ENCODE measurements at regions not wholly inside any gene's neighbourhood (a gene's known extent, or its start where the extent isn't known, plus 50 kb on each side); places are given as distances from the start of the nearest gene placed in this dataset.
"Not testable (repeated sequence)": the region's sequence is repeated elsewhere in the genome, so short reads cannot be mapped to it uniquely, and the experiment has no call there.

DNA sequence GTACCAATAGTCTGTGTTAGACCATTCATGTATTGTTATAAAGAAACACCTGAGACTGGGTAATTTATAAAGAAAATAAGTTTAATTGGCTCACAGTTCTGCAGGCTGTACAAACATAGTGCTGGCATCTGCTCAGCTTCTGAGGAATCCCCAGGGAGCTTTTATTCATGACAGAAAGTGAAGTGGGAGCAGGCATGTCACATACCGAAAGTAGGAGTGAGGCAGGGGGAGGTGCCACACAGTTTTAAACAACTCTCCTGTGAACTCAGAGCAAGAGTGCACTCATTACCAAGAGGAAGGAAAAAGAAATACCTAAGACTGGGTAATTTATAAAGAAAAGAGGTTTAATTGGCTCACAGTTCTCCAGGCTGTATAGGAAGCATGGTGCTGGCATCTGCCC lies 591.2 kb downstream of the PPP4R3C start:
- no peak for DNase-seq (ENCODE audit: low spot score)

DNA sequence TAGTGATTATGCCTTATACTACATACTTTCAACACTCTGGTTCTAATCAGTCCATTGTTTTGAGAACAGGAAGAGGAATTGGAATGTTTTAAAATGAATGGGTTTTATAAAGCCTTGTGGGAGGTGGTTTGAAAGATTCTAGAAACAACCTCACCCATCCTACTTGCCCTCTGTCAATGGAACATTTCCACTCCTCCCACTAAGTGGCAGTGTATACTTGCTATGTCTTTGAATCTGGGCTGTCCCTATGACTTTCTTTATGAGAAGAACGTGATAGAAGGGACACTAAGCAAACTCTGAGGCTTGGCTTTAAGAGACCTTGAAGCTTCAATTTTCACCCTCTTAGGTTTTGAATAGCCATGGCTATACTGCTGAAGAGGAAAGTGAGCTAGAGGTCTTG lies 611.2 kb downstream of the PPP4R3C start:
- peak; percentile 27 for DNase-seq (ENCODE audit: low spot score)

DNA sequence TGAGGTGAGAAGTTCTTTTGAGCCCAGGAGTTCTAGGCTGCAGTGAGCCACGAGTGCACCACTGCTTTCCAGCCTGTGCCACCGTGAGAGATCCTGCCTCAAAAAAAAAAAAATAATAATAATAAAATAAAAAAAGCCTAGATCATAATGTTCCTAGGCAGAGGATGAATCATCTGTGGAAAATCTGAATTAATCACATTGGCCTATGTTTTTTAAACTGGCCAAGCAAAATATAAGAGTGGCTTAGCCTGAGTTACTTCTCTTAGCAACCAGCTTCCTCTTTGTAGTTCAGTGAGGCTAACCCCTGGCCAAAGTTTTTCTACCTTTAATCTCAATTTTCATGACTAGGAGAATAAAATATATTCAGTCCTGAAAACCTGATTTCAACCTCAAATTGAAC lies 614.6 kb downstream of the PPP4R3C start:
- no peak for DNase-seq (ENCODE audit: low spot score)

DNA sequence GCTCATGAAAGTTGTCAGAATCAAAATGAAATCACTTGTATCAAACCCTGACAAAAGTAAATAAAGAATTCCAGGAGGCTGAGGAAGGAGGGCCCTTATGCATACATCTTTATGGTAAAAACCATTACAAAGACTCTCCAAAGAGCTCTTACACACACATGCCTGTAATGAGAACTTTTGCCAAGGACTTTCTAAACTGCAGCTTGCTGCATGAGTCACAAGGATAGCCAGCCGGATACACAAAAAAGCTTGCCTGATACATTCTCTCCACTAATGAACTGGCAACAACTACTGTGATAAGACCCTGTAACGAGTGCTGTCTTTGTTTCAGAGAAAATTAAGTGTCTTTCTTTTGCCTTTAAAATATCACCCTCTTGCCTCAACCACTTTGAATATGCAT lies 618.1 kb downstream of the PPP4R3C start:
- no peak for DNase-seq (ENCODE audit: low spot score)

DNA sequence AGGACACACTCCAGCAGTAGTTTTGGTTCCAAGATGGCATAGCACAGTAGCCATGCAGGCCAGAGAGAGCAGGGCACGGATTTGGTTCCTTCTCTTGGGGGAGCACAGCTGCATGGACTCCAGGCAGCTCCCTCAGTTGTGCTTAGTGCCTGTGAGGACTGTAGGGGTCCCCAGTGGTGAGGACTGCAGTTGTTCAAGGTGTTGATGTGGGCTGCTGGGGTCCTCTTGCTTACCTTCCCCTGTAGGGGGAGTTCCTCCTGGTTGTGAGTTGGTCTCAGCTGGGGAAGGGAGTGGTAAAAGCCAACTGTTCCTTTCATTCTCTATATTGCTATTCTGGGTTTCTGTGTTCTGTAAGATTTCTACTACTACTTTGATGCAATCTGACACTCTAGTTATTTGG lies 606.5 kb downstream of the MAGEB5 start:
- no peak for DNase-seq (ENCODE audit: low spot score)

DNA sequence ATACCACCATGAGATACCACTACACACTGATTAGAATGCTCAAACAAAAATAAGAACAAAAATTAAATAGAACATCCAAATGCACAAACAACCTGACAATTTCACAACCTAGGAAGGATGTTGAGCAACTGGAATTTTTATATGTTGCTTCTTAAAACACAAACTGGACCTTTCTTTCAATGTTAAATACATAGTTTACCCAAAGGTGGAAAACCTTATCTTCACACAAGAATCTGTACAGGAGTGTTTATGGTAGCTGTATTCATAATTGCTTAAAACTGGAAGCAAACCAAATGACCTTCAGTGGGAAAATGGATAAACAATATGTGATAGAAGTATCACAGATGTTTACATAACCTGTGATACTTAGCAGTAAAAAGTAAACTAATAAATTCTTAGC lies 573.8 kb downstream of the MAGEB5 start:
- DNase-seq (ENCODE audit: low spot score), result no peak

DNA sequence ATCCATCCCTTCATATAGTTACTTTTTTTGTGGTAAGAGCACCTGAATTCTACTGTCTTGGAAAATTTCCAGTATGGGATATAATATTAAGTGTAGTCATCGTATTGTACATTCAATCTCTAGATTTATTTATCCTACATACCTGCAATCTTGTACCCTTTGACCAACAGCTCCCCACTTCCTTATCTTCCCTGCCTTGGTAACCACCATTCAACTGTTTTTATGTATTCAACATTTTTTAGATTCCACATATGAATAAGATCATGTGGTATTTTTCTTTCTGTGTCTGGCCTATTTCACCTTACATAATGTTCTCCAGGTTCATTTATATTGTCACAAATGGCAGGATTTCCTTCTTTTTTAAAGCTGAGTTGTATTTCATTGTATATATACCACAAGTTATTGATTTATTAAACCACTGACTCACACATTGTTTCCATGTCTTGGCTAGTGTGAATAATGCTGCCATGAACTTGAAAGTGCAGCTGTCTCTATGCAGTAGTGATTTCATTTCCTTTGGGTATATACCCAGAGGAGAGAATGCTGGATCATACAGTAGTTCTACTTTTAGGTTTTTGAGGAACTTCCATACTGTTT lies 572.5 kb downstream of the MAGEB5 start:
- DNase-seq (ENCODE audit: low spot score), result no peak

DNA sequence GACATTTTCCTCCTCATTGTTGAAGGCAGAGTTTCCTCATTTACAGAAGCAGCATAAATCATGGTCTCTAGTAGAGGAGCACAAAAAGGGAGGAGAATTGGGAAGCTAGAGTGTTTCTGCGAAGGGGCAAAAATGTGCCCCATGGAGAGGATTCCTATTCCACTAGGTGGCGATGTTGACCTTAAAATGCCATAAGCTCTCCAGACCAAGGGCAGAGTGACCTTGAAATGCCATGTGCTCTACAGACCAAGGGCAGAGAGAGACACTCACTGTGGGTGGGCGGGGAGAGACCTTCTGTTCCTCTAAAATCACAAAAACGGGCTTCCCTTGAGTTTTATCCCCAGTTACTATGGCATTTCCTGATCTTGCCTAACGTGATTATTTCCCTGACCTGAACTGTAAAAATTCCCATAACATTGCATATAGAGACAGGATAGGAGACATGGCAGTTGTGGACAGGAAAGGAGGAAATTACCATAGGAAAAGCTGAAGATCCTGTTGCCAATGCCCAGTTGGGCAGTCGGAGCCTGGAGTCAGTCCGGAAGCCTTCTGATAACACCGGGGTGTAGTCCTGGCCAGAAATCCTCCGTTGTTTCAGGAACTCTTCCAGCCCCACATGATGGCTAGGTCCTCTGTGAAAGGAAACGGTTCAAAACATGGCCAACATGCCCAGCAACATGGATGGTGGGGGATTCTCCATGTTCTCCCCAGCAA lies 567.7 kb downstream of the MAGEB5 start:
- peak; percentile 41 for DNase-seq (ENCODE audit: low spot score)

DNA sequence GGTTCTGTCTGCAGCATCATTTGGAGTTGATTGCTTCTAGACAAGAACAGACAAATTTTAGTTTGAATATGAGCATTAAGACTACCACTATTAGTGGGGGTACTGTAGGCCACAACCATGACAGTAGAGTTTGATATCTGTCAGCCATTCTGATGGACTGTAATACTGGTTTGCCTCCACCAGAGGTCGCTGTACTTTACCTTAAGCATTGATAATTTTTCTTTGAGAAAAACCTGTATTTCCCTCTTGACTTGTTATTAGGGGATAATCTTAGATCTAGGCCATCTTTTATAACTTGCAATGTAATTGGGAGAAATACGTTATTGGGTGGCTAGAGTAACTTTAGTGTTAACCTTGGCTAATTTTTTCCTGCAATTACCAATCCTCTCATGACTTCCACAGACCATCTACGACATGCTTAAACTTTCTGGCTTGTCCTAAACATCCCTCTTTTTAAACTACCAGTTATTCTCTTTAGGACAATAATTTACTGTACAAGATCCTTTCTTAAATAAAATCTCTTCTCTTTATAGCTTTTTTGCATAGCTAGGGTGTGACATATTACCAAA lies 562.4 kb downstream of the MAGEB5 start:
- DNase-seq (ENCODE audit: low spot score), result no peak

DNA sequence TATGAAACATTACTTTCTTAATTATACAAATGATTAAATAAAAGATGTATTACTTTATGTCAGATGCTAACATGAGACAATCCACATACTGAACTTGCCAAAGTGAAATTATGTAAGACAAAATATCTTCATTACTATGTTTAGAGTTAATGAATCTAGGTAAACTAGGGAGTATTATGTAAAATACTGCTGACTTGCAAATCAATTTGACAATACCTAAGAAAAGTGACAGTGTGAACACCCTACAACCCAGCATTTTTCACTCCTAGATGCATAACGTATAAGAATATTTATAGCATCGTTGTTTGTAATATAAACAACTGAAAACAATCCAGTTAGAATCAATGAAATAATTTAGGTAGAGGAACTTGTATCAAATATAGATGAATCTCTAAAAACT lies 546.3 kb downstream of the MAGEB5 start:
- DNase-seq (ENCODE audit: low spot score), result no peak

DNA sequence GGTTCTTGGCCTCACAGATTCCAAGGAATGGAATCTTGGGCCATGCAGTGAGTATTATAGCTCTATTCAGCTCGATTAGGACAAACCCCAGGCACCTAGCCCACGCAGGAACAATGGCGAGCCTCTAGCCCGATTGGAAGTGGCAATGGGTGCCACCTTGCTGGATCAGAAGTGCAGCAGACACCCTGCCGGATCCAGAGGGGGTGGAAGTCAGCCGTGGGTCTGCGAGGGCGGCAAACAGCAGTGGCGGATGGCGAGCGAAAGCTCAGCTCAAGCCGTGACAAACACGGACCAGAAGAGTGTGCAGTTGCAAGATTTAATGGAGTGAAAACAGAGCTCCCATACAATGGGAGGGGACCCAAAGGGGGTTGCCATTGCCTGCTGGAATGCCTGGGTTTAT lies 539.8 kb downstream of the MAGEB5 start:
- DNase-seq (ENCODE audit: low spot score), result not testable (repeated sequence)

DNA sequence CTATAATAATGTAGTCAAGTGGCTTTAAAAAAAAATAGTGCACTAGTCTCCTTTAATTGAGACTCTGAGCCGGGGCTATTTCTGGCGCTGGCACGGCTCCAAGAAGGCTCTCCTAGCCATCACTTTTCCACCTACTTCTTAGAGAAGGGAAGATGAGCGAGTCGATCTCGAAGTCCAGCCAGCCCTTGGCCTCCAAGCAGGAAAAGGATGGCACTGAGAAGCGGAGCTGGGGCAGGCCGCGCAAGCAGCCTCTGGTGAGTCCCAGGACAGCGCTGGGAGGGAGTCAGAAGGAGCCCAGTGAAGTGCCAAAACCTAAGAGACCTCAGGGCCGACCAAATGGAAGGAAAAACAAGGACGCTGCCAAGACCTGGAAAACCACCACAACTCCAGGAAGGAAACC lies 531.9 kb downstream of the MAGEB5 start:
- DNase-seq (ENCODE audit: low spot score), result no peak

DNA sequence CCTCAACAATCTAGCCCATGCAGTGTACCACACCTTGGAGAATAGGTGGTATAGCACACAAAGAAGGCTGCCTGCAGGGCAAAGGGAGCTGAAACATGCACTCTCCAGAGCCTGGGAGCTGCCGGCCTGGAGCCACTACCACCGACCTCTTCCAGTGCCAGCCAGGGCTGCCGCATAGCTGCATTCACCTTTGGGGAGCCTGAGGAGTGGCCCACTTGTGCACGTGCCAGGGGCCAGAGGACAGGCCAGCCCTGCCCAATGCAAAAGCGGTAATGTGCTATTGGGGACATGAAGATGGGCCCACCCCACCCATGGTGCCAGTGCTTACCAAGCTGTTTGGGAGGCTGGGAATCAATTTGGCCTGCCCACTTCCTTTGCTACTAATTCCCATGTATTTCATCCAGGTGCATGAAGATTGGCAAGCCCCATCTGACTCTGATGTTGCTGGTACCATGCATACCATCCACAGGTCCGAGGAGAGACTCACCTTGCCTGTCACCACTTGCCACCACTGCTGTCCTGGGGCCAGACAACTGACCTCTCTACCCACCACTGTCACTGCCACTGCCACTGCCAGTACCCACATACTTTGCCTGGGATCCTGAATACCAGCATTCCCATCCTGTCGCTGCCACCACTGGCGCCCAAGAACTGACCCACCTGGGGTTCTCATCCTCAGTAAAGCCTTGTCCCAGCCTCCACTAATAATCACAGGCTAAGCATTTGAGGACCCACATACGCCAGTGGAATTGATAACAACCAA lies 506.9 kb downstream of the MAGEB5 start:
- no peak for DNase-seq (ENCODE audit: low spot score)

DNA sequence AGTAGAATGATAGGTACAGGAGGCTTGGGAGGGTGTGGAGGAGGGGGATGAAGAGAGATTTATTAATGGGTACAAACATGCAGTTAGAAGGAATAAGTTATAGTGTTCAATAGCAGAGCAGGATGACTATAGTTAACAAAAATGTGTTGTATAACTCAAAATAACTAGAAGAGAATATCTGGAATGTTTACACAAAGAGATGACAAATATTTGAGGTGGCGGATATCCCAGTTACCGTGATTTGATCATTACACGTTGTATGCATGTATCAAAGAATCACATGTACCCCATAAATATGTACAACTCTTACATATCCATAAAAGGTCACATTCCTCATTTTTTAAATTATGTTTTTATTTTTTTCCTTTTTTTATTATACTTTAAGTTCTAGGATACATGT lies 456.6 kb downstream of the MAGEB5 start:
- DNase-seq (ENCODE audit: low spot score), result no peak

DNA sequence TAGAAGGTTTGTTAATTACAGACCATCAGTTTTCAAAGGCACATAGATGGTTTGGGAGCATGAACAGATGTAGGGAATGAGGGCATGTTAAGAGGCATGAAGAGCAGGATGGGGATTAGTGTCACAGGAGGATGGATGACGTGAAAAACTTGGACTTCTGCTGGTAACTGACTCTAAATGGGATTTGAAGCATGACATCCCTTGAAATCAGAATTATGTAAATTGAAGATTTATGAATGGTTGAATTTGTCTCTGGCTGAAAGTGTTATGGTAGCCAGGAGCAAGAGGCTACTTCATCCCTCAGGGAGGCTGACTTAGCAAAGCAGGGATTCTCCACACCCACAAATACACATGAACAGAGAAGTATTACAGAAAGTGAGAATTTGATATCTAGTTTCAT lies 454.6 kb downstream of the MAGEB5 start:
- DNase-seq (ENCODE audit: low spot score), result no peak

DNA sequence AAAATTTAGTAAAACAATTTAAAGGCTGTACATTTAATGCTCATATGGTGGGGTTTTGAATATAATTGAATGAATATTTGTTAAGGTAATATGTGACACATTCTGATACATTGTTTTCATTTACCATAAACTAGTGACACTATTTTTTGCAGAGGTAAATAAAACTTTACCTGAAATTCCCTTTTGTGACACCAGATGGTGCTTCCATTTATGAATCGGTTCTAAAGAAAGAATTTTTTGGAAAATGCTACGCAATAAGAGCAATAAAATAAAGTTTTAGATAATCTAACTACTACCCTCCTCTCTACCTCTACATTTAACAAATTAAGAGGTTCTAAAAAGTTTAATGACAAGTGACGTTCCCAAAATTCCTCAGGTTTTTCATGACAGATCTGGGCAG lies 448.9 kb downstream of the MAGEB5 start:
- no peak for DNase-seq (ENCODE audit: low spot score)

DNA sequence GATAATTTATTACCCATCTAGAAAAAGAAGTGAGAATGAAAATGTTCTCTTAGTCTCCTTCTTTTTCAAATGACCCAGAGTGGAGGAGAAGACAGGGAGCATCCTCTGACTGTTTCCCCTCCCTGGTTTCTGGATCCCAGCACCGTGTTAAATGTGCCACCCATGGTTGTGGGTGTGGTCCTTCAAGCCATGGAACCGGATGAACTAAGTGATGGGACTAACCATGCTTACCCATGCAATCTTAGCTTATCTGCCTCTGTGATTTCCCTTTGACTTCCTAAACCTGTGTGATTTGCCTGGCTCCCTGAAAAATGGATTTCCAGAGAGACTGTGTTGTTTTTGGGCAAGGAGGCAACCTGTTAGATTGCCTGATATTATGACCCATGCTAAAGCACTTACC lies 437.1 kb downstream of the MAGEB5 start:
- no peak for DNase-seq (ENCODE audit: low spot score)

DNA sequence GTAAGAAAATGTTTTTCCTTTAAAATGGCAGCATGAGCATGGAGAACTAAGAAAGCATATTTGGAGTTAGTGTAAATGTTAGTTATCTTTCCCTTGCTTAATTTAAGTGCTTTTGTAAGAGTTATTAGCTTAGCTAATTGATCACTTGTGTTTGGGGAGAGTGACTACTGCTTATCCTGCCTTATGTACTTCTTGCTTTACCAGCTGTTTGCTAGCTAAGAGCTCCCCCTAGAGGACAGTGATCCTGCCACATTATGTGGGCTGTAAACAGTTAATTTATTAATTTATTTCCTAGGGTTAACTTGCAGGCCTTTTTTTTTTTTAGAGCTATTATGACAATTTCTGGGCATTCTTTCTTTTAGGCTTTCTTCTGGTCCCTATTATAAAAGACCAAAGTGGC lies 435.8 kb downstream of the MAGEB5 start:
- no peak for DNase-seq (ENCODE audit: low spot score)

DNA sequence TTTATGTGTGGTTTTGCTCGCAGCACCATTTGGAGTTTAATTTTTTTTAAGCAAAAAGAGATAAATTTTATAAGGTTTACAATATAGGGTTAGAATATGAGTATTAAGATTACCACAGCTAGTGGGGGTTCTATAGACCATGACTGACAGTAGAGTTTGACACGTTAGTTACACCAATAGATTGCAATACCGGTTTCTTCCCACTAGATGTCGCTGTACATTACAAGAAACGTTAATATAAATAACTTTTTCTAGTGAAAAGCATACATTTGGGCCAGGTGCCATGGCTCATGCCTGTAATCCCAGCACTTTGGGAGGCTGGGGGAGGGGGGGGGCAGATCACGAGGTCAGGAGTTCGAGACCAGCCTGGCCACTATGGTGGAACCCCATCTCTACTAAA lies 433.6 kb downstream of the MAGEB5 start:
- peak; percentile 11 for DNase-seq (ENCODE audit: low spot score)

DNA sequence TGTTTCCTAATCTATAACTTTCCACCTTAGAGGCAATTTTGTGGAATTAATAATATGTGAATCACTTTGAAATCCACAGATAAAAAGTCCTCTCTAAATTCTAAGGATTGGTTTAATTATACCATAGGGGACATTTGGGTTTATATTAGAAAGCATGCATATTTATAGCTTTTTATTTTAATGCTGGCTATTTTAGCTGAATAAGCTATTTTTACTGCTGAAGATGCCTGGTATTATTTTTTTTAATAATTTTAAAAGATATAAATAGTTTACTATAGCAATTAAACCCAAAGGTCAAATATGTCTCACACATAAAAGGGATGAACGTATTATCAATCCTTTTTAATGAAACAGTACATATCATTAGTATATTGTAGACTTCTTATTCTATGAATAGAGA lies 415.4 kb downstream of the MAGEB5 start:
- DNase-seq (ENCODE audit: low spot score), result no peak

DNA sequence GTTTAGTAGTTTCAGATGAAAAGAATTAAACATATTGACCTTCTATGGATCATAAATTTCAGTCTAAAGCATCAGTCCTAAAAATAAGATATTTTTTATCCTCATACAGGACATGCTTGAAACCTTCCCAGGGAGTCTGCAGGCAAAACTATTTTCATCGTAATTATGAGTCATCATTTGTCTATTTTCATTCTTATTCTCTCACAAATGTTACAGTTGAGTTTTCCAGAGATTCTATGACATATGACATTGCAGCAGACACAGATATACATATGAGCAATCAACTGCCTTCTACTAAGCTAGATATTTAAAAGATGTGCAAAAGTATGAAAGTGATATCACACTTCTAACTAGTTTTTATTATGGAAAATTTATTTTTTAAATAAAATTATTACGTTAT lies 398.0 kb downstream of the MAGEB5 start:
- DNase-seq (ENCODE audit: low spot score), result no peak

DNA sequence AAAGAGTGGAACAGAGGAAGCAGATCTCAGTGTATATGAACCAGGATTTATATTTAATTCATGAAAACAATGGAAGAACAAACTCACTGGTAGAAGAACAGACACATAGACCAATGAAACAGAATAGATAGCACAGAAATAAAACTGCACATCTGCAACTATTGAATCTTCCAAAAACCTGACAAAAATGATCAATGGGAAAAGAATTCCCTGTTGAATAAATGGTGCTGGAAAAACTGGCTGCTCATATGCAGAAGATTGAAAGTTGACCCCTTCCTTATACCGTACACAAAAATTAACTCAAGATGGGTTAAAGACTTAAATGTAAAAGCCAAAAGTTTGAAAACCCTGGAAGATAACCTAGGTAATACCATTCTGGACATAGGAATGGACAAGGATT lies 391.0 kb downstream of the MAGEB5 start:
- no peak for DNase-seq (ENCODE audit: low spot score)

DNA sequence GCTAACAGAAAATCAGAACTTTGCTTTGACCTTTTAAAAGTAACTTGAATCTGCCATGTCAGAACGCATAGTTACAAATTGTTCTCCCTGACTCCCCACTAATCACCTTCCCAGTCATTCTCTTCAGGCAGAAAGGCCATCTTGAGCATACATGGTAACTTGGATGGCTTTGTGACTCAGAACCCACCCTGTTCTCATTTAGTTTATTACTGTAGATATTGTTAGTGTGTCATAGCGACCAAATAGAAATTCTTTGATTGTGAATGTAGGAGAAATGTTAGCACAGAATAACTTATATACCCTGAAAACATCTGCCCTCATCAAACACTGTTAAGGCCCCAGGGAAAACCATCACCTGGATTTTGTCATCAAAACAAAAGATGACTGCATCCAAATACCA lies 382.0 kb downstream of the MAGEB5 start:
- DNase-seq (ENCODE audit: low spot score), result no peak
